ENCODE measurements at regions not wholly inside any gene's neighbourhood (a gene's known extent, or its start where the extent isn't known, plus 50 kb on each side); places are given as distances from the start of the nearest gene placed in this dataset.
"Not testable (repeated sequence)": the region's sequence is repeated elsewhere in the genome, so short reads cannot be mapped to it uniquely, and the experiment has no call there.

DNA sequence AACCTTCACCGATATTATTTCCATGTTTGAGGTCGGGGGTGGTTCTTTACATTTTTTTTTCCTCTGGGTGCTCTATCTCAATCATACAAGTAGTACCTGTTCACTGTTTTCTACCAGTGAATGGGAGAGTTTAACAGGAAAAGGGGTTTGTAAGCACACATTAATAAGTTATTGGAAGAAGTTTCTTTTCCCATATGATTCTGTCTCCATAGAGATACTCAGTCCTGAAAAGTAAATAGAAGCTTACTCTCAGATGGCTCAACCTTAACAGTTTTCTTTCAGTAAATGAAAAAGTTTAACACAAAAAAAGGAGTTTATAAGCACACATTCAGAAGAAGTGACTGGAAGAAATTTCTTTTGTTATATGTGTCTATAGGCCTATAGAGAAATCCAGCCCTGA lies 995.6 kb upstream of the SLC39A10 start:
- no peak for ATAC-seq
- TF ChIP-seq, protein P1, sequence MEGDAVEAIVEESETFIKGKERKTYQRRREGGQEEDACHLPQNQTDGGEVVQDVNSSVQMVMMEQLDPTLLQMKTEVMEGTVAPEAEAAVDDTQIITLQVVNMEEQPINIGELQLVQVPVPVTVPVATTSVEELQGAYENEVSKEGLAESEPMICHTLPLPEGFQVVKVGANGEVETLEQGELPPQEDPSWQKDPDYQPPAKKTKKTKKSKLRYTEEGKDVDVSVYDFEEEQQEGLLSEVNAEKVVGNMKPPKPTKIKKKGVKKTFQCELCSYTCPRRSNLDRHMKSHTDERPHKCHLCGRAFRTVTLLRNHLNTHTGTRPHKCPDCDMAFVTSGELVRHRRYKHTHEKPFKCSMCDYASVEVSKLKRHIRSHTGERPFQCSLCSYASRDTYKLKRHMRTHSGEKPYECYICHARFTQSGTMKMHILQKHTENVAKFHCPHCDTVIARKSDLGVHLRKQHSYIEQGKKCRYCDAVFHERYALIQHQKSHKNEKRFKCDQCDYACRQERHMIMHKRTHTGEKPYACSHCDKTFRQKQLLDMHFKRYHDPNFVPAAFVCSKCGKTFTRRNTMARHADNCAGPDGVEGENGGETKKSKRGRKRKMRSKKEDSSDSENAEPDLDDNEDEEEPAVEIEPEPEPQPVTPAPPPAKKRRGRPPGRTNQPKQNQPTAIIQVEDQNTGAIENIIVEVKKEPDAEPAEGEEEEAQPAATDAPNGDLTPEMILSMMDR (IDR thresholded peaks at IDR 0.05): no peak
- Histone ChIP-seq H3K4me1 (no peaks in the 10 kb centered on the region), H3K4me3 (no peak overlapping the region), H3K36me3 (no peaks in the 10 kb centered on the region), H3K9me3 (no peaks in the 10 kb centered on the region), H3K27ac (no peak overlapping the region), H3K27me3 (no peaks in the 10 kb centered on the region)
- intact Hi-C loops (cut with DNase I): no loop called here
- DNase-seq: no peak

DNA sequence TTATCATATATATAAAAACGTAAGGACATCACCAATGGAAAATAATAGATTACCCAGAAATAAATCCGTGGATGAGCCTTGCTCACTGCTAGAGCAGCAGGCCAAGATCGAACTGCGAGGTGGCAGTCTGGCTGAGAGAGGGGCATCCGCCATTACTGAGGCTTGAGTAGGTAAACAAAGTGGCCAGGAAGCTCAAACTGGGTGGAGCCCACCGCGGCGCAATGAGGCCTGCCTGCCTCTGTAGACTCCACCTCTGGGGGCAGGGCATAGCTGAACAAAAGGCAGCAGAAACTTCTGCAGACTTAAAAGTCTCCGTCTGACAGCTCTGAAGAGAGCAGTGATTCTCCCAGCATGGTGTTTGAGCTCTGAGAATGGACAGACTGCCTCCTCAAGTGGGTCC lies 1018.0 kb upstream of the SLC39A10 start:
- intact Hi-C loops (cut with DNase I); H3K27me3 ChIP-seq; H3K4me3 ChIP-seq; H3K4me1 ChIP-seq; H3K36me3 ChIP-seq; ATAC-seq; H3K27ac ChIP-seq: not testable (repeated sequence)
- peaks cover 0 to 19% of the 10 kb centered on the region in 2 donors for H3K9me3 ChIP-seq
- peak in 1 of 4 donors; percentile 56 for DNase-seq

DNA sequence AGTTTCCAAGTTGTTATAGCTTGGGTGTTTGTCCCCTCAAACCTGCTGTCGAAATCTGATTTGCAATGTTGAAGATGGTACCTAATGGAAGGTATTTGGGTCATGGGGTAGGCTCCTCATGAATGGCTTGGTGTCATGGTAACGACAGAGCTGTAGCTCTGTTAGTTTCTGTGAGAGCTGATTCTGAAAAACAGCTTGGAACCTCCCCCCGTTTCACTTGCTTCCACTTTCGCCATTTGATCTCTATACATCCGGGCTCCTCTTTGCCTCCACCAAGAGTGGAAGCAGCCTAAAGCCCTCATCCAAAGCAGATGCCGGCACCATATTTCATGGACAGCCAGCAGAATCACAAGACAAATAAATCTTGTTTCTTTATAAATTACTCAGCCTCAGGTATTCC lies 1035.1 kb upstream of the SLC39A10 start:
- TF ChIP-seq, protein P1 (IDR thresholded peaks at IDR 0.05): no peak
- H3K9me3 ChIP-seq: no peaks in the 10 kb centered on the region
- DNase-seq (no peak), ATAC-seq (no peak)
- intact Hi-C loops (cut with DNase I): no loop called here
- no peaks in the 10 kb centered on the region for H3K4me1 ChIP-seq
- no peak overlapping the region for H3K27ac ChIP-seq
- H3K36me3 ChIP-seq: no peaks in the 10 kb centered on the region
- H3K27me3 ChIP-seq: no peaks in the 10 kb centered on the region
- H3K4me3 ChIP-seq: no peak overlapping the region

DNA sequence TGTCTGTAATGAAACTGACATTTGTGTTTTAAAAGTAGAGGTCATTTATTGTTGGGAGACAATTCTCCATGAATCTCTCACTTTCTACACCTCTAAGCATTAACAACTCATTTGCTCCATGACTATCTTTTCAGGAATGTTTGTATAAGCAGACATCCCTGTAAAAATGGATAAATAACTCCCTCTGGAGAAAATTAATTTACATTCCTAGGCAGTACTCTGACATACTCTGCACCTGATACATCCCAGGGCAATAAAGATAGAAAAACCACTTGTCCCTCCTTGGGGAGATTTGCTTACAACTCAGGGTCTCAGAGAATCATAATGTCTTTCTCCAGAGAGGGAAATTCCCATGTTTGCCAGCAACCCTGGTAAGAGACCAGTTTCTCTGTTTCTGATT lies 1037.7 kb upstream of the SLC39A10 start:
- ATAC-seq (no peak), DNase-seq (no peak)
- no peak overlapping the region for H3K27ac ChIP-seq
- no peaks in the 10 kb centered on the region for H3K4me1 ChIP-seq
- no peaks in the 10 kb centered on the region for H3K27me3 ChIP-seq
- peaks cover 0 to 3% of the 10 kb centered on the region in 2 donors for H3K9me3 ChIP-seq
- no peak overlapping the region for H3K4me3 ChIP-seq
- TF ChIP-seq, protein P1 (IDR thresholded peaks at IDR 0.05): no peak
- H3K36me3 ChIP-seq: no peaks in the 10 kb centered on the region
- intact Hi-C loops (cut with DNase I): no loop called here

DNA sequence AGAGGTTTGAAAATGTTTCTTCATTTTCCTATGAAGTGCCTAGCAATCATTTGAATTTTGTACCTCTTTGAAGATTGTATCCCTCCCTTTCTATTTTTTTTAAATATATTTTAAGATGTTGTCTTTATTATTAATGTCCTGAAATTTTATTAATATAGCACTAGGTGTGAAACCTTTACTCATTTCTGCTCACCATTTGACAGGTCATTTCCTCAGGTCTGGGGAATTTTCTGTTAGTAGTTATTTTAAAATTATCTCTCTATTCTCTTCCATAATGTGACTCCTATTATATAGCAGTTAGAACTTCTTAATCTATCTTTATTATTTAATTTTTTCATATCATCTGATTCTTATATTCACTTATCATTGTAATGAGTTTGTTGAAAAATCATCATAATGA lies 1038.6 kb upstream of the SLC39A10 start:
- no peak overlapping the region for H3K4me3 ChIP-seq
- no peaks in the 10 kb centered on the region for H3K36me3 ChIP-seq
- no peaks in the 10 kb centered on the region for H3K4me1 ChIP-seq
- TF ChIP-seq, protein P1 (IDR thresholded peaks at IDR 0.05): no peak
- intact Hi-C loops (cut with DNase I): no loop called here
- H3K9me3 ChIP-seq: peaks cover 0 to 3% of the 10 kb centered on the region in 2 donors
- no peak overlapping the region for H3K27ac ChIP-seq
- no peaks in the 10 kb centered on the region for H3K27me3 ChIP-seq
- no peak for ATAC-seq
- DNase-seq: no peak

DNA sequence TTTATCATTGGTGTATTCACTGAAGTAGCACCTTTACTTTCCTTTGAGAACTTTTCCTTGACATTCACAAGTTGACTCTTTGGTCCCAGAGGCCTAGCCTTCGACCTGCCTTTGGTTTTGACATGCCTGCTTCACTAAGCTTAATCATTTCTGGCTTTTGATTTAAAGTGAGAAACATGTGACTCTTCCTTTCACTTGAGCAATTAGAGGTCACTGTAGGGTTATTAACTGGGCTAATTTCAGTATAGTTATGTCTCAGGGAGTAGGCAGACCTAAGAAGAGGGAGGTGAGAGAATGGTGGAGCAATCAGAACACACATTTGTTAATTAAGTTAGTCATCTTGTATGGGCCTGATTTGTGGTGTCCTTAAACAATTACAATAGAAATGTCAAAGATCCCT lies 1040.7 kb upstream of the SLC39A10 start:
- Histone ChIP-seq H3K27ac (no peak overlapping the region), H3K9me3 (peaks cover 0 to 6% of the 10 kb centered on the region in 2 donors), H3K36me3 (no peaks in the 10 kb centered on the region), H3K27me3 (no peaks in the 10 kb centered on the region), H3K4me3 (no peak overlapping the region), H3K4me1 (no peaks in the 10 kb centered on the region)
- TF ChIP-seq, protein P1 (IDR thresholded peaks at IDR 0.05): no peak
- ATAC-seq: no peak
- DNase-seq: no peak
- intact Hi-C loops (cut with DNase I): no loop called here

All from left lung (tissue), 4 donors.